Activated CD8-positive, alpha-beta memory T cell treated with anti-CD3 and anti-CD28 coated beads for 24 hours (primary cell): ENCODE measurements at regions not wholly inside any gene's neighbourhood (a gene's known extent, or its start where the extent isn't known, plus 50 kb on each side); places are given as distances from the start of the nearest gene placed in this dataset.

ENCODE experiments used
- DNase-seq: peaks from one replicate; pipeline ENCODE4 v3.0.0-alpha.2; 2020

GRCh38 chr2:134190062-134190806 lies 63.6 kb upstream of the MGAT5 start:
- no peak for DNase-seq

GRCh38 chr2:134190807-134191203 lies 63.1 kb upstream of the MGAT5 start:
- DNase-seq = no peak

- DNase-seq = no peak
These were observed 62.0 kb upstream of the MGAT5 start for GRCh38 chr2:134191835-134192234.

GRCh38 chr2:134193006-134193405 lies 60.9 kb upstream of the MGAT5 start:
- DNase-seq = no peak

GRCh38 chr2:134194519-134194918 lies 59.4 kb upstream of the MGAT5 start:
- no peak for DNase-seq

- DNase-seq = no peak
These were observed 58.5 kb upstream of the MGAT5 start for GRCh38 chr2:134195341-134195740.

GRCh38 chr2:134197445-134197844 lies 56.4 kb upstream of the MGAT5 start:
- no peak for DNase-seq

- DNase-seq = no peak
These were observed 55.8 kb upstream of the MGAT5 start for GRCh38 chr2:134198006-134198634.

GRCh38 chr2:134199123-134199522 lies 54.7 kb upstream of the MGAT5 start:
- no peak for DNase-seq

- no peak for DNase-seq
These were observed 53.7 kb upstream of the MGAT5 start for GRCh38 chr2:134200036-134200618.

- no peak for DNase-seq
These were observed 52.3 kb upstream of the MGAT5 start for GRCh38 chr2:134201533-134201932.

GRCh38 chr2:134202371-134202770 lies 51.5 kb upstream of the MGAT5 start:
- no peak for DNase-seq

- no peak for DNase-seq
These were observed 50.7 kb upstream of the MGAT5 start for GRCh38 chr2:134203175-134203574.
